H1 (cell line): ENCODE measurements at regions not wholly inside any gene's neighbourhood (a gene's known extent, or its start where the extent isn't known, plus 50 kb on each side); places are given as distances from the start of the nearest gene placed in this dataset.

Experiments used
- CHD1 ChIP-seq: IDR thresholded peaks from 2 replicates; pipeline ENCODE4 v1.6.1; 2012; ENCODE audit warnings: low read depth, low read length, improper control_type of control experiment
- CHD2 ChIP-seq: IDR thresholded peaks from 2 replicates; pipeline ENCODE4 v1.6.1; 2012; ENCODE audit warnings: low read length, improper control_type of control experiment
- JUND ChIP-seq: IDR thresholded peaks from 2 replicates; pipeline ENCODE4 v1.6.1; 2011; ENCODE audit warnings: mild to moderate bottlenecking, improper control_type of control experiment, low read length
- POLR2A ChIP-seq, 2 experiments: IDR thresholded peaks; 1 replicate in 1 of 2; 2 replicates in 1 of 2; pipeline ENCODE4 v1.6.1; 2011; ENCODE audit warnings: low read depth in 2 of 2, low read length in 2 of 2, mild to moderate bottlenecking in 2 of 2; ENCODE audit errors: control extremely low read depth in 1 of 2
- SIRT6 ChIP-seq: IDR thresholded peaks from one replicate; pipeline ENCODE4 v1.7.1; 2012; ENCODE audit warnings: low read length, inconsistent platforms
- SUZ12 ChIP-seq: fragments of 200-600 bp; sonication (generic); IDR thresholded peaks from 2 replicates; pipeline ENCODE4 v1.6.1; 2012; ENCODE audit warnings: mild to moderate bottlenecking, inconsistent platforms, low read length, moderate library complexity, mixed read lengths
- ZNF274 ChIP-seq: IDR thresholded peaks from 2 replicates; pipeline ENCODE4 v1.7.0; 2012; ENCODE audit warnings: low read length, borderline replicate concordance; ENCODE audit errors: extremely low read depth
- TF ChIP-seq, protein P1 (sequence below): IDR thresholded peaks from 2 replicates; pipeline ENCODE4 v1.6.1; 2011; ENCODE audit warnings: low read depth, mild to moderate bottlenecking, low read length; ENCODE audit not compliant: insufficient read depth
- TF ChIP-seq, protein P2 (sequence below): IDR thresholded peaks from 2 replicates; pipeline ENCODE4 v1.6.1; 2011; ENCODE audit warnings: low read length, improper control_type of control experiment
- TF ChIP-seq, protein P3 (sequence below), 3 experiments: IDR thresholded peaks; 1 replicate in 2 of 3; 2 replicates in 1 of 3; pipeline versions ENCODE4 v1.5.1 to v1.6.1; 2011; ENCODE audit warnings: low read length in 3 of 3, mild to moderate bottlenecking in 3 of 3, inconsistent platforms in 2 of 3, low read depth in 1 of 3, moderate library complexity in 1 of 3; ENCODE audit not compliant: insufficient read depth in 1 of 3; ENCODE audit errors: control extremely low read depth in 1 of 3
- TF ChIP-seq, protein P4 (sequence below): IDR thresholded peaks from 2 replicates; pipeline ENCODE4 v1.6.1; 2012; ENCODE audit warnings: inconsistent platforms

DNA sequence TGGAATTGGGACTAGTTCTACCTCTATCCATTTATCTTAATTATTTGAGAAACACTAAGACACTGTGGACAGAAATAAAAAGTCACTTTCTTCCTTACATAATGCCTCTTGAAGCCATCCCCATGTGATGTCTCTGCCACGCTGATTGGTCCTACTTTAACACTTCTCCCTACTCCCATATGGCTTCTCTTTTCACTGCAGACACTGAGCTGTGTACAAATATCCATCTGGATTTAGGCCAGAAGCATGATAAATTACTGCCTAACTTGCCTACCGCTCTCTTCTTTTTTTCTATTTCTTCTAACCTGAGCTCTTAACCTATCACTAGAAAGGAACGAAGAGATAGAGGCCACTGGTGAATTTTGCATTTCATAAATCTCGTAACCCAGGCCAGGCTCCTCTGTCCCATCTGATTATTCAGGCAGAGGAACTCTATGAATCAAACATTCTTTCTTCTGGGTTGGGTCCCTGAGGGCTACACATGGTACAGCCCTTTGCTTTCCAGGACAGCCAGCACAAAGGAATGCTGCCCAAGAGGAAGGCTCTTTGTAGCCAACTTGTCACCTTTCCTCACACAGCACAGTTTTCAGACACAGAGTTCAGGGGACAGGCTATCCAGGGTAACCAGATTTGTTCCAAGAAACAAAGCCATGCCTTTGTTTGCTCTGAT is 878.5 kb upstream of the LRRC4C start:
- TF ChIP-seq, protein P1, sequence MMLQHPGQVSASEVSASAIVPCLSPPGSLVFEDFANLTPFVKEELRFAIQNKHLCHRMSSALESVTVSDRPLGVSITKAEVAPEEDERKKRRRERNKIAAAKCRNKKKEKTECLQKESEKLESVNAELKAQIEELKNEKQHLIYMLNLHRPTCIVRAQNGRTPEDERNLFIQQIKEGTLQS, result no peak
- TF ChIP-seq POLR2A (IDR thresholded peaks at IDR 0.05; ENCODE audit: control extremely low read depth in 1 of 2, low read depth in 2 of 2, low read length in 2 of 2) (no peak), CHD1 (no peak), ZNF274 (no peak), JUND (no peak), SIRT6 (no peak), SUZ12 (no peak), CHD2 (no peak)
- TF ChIP-seq, protein P2, sequence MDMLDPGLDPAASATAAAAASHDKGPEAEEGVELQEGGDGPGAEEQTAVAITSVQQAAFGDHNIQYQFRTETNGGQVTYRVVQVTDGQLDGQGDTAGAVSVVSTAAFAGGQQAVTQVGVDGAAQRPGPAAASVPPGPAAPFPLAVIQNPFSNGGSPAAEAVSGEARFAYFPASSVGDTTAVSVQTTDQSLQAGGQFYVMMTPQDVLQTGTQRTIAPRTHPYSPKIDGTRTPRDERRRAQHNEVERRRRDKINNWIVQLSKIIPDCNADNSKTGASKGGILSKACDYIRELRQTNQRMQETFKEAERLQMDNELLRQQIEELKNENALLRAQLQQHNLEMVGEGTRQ, result no peak
- TF ChIP-seq, protein P3, sequence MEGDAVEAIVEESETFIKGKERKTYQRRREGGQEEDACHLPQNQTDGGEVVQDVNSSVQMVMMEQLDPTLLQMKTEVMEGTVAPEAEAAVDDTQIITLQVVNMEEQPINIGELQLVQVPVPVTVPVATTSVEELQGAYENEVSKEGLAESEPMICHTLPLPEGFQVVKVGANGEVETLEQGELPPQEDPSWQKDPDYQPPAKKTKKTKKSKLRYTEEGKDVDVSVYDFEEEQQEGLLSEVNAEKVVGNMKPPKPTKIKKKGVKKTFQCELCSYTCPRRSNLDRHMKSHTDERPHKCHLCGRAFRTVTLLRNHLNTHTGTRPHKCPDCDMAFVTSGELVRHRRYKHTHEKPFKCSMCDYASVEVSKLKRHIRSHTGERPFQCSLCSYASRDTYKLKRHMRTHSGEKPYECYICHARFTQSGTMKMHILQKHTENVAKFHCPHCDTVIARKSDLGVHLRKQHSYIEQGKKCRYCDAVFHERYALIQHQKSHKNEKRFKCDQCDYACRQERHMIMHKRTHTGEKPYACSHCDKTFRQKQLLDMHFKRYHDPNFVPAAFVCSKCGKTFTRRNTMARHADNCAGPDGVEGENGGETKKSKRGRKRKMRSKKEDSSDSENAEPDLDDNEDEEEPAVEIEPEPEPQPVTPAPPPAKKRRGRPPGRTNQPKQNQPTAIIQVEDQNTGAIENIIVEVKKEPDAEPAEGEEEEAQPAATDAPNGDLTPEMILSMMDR (IDR thresholded peaks at IDR 0.05; ENCODE audit: control extremely low read depth in 1 of 3, insufficient read depth in 1 of 3, low read depth in 1 of 3, low read length in 3 of 3), result no peak
- TF ChIP-seq, protein P4, sequence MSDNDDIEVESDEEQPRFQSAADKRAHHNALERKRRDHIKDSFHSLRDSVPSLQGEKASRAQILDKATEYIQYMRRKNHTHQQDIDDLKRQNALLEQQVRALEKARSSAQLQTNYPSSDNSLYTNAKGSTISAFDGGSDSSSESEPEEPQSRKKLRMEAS, result no peak
